Endothelial cell of umbilical vein (primary cell): ENCODE measurements at regions not wholly inside any gene's neighbourhood (a gene's known extent, or its start where the extent isn't known, plus 50 kb on each side); places are given as distances from the start of the nearest gene placed in this dataset.

Experiments
- BruUV-seq: library from RNA; stranded (reverse); fragments of 400-500 nt; replicated peaks from 2 replicates; lab custom pipeline; 2021; lab: Mats Ljungman, UMichigan
- CTCF ChIA-PET: fragments of 300-600, 350-600 bp; sonication (Branson Sonifier 250); formaldehyde crosslinking; loops from one replicate; lab custom pipeline; 2021; ENCODE audit warnings: antibody characterized with exemption, inconsistent platforms; lab: Charles Lee
- POLR2A ChIA-PET: fragments of 300-600, 350-600 bp; sonication (Branson Sonifier 250); formaldehyde crosslinking; loops from one replicate; lab custom pipeline; 2021; ENCODE audit warnings: antibody characterized with exemption, inconsistent platforms; lab: Charles Lee
- DNase-seq: peaks from one replicate; pipeline ENCODE4 v3.0.0-alpha.2; 2011; ENCODE audit warnings: low read depth, low spot score
- FAIRE-seq: peaks from 2 replicates; lab custom pipeline; 2011; peaks lifted over from hg19 to GRCh38; lab: Jason Lieb, UNC
- H2AFZ ChIP-seq: 2 replicates; pipeline ENCODE4 v1.6.0; 2012; ENCODE audit warnings: low read depth, low read length, control low read depth, inconsistent platforms
- H3K27ac ChIP-seq: 2 replicates; pipeline ENCODE4 v1.5.1; 2011; ENCODE audit warnings: low read depth, mild to moderate bottlenecking, control low read depth, low read length, moderate library complexity; ENCODE audit not compliant: insufficient read depth
- H3K27me3 ChIP-seq, 2 experiments: 2 replicates each; pipeline versions ENCODE4 v1.6.0 to v1.6.1; 2011; ENCODE audit warnings: low read length in 2 of 2, mixed read lengths in 1 of 2; ENCODE audit not compliant: control insufficient read depth in 2 of 2, insufficient read depth in 2 of 2
- H3K36me3 ChIP-seq, 2 experiments: 2 replicates in 1 of 2; 3 replicates in 1 of 2; pipeline ENCODE4 v1.5.1; 2011; ENCODE audit warnings: low read length in 2 of 2, mild to moderate bottlenecking in 1 of 2, moderate library complexity in 1 of 2; ENCODE audit not compliant: control insufficient read depth in 2 of 2, insufficient read depth in 2 of 2; ENCODE audit errors: extremely low read depth in 1 of 2
- H3K4me1 ChIP-seq: 3 replicates; pipeline ENCODE4 v1.5.1; 2011; ENCODE audit warnings: mild to moderate bottlenecking, low read length; ENCODE audit not compliant: control insufficient read depth, insufficient read depth; ENCODE audit errors: extremely low read depth
- H3K4me2 ChIP-seq: 2 replicates; pipeline ENCODE4 v1.6.1; 2011; ENCODE audit warnings: low read length, control low read depth, mixed read lengths; ENCODE audit not compliant: insufficient read depth
- H3K4me3 ChIP-seq, 3 experiments: fragments of 200-600 bp in 1 of 3; sonication (generic), shearing (Covaris generic) in 1 of 3; replicated peaks in 1 of 3; 2 replicates each; pipeline ENCODE4 v1.5.1; 2011 to 2016; ENCODE audit warnings: control low read depth in 3 of 3, low read length in 3 of 3, mild to moderate bottlenecking in 2 of 3, inconsistent platforms in 1 of 3, low read depth in 1 of 3, moderate library complexity in 1 of 3; ENCODE audit not compliant: insufficient read depth in 1 of 3
- H3K79me2 ChIP-seq: 2 replicates; pipeline ENCODE4 v1.6.0; 2012; ENCODE audit warnings: low read length, inconsistent platforms; ENCODE audit not compliant: control insufficient read depth, insufficient read depth
- H3K9ac ChIP-seq: replicated peaks from 2 replicates; pipeline ENCODE3; 2011; ENCODE audit warnings: low read length, control low read depth; ENCODE audit not compliant: insufficient read depth; ENCODE audit errors: extremely low read depth
- H3K9me1 ChIP-seq: replicated peaks from 3 replicates; pipeline ENCODE4 v1.6.0; 2011; ENCODE audit warnings: mild to moderate bottlenecking, low read length; ENCODE audit not compliant: control insufficient read depth, insufficient read depth; ENCODE audit errors: extremely low read depth
- H3K9me3 ChIP-seq: replicated peaks from 2 replicates; pipeline ENCODE4 v1.5.1; 2012; ENCODE audit warnings: low read length, inconsistent platforms; ENCODE audit not compliant: control insufficient read depth, insufficient read depth
- H4K20me1 ChIP-seq: replicated peaks from 2 replicates; pipeline ENCODE3; 2011; ENCODE audit warnings: mild to moderate bottlenecking, low read length; ENCODE audit not compliant: control insufficient read depth, insufficient read depth; ENCODE audit errors: extremely low read depth
- CTCF ChIP-seq, 2 donors: IDR thresholded peaks; 1 replicate in 1 of 2; 2 replicates in 1 of 2; pipeline ENCODE4 v1.5.1; 2011; ENCODE audit warnings: low read length in 2 of 2, mild to moderate bottlenecking in 2 of 2, moderate library complexity in 2 of 2, control low read depth in 1 of 2, inconsistent platforms in 1 of 2, low read depth in 1 of 2; ENCODE audit not compliant: insufficient read depth in 1 of 2; ENCODE audit errors: extremely low read depth in 1 of 2
- EZH2 ChIP-seq: IDR thresholded peaks from 2 replicates; pipeline ENCODE4 v1.6.1; 2012; ENCODE audit warnings: borderline replicate concordance, low read depth, mild to moderate bottlenecking, moderate library complexity, low read length, inconsistent platforms; ENCODE audit not compliant: severe bottlenecking
- FOS ChIP-seq: IDR thresholded peaks from 2 replicates; pipeline ENCODE4 v1.6.1; 2011; ENCODE audit warnings: mild to moderate bottlenecking, low read length, moderate library complexity, borderline replicate concordance; ENCODE audit not compliant: insufficient read depth
- GATA2 ChIP-seq: IDR thresholded peaks from 2 replicates; pipeline ENCODE4 v1.7.0; 2011; ENCODE audit warnings: low read depth, mild to moderate bottlenecking, moderate library complexity, mixed read lengths, low read length; ENCODE audit not compliant: insufficient read length, insufficient read depth
- JUN ChIP-seq: IDR thresholded peaks from 2 replicates; pipeline ENCODE4 v1.6.1; 2011; ENCODE audit warnings: borderline replicate concordance, low read depth; ENCODE audit not compliant: insufficient read length, insufficient read depth
- MYC ChIP-seq: IDR thresholded peaks from one replicate; pipeline ENCODE4 v1.6.1; 2011; ENCODE audit warnings: mild to moderate bottlenecking, low read depth, low read length
- POLR2A ChIP-seq: IDR thresholded peaks from 2 replicates; pipeline ENCODE4 v1.6.1; 2012; ENCODE audit warnings: low read depth, mild to moderate bottlenecking, control low read depth, low read length
- POLR2AphosphoS5 ChIP-seq: IDR thresholded peaks from 2 replicates; pipeline ENCODE4 v1.6.1; 2012; ENCODE audit warnings: low read depth, mild to moderate bottlenecking, control low read depth, low read length, moderate library complexity; ENCODE audit not compliant: insufficient read depth
- dilution Hi-C: fragments of 300-500 bp; cut with MboI; formaldehyde crosslinking; loops from one replicate; pipeline ENCODE4 v1.15.0; 2019; ENCODE audit warnings: low sequenced_read_pairs; ENCODE audit not compliant: extremely low pct_ligation_motif_present
- intact Hi-C: fragments of 100-400 bp; cut with micrococcal nuclease; formaldehyde crosslinking; loops from one replicate; pipeline ENCODE4 v1.10.0; 2022
- TF ChIP-seq, protein P1 (sequence below): IDR thresholded peaks from 2 replicates; pipeline ENCODE4 v1.6.1; 2011; ENCODE audit not compliant: insufficient read depth, insufficient read length

DNA sequence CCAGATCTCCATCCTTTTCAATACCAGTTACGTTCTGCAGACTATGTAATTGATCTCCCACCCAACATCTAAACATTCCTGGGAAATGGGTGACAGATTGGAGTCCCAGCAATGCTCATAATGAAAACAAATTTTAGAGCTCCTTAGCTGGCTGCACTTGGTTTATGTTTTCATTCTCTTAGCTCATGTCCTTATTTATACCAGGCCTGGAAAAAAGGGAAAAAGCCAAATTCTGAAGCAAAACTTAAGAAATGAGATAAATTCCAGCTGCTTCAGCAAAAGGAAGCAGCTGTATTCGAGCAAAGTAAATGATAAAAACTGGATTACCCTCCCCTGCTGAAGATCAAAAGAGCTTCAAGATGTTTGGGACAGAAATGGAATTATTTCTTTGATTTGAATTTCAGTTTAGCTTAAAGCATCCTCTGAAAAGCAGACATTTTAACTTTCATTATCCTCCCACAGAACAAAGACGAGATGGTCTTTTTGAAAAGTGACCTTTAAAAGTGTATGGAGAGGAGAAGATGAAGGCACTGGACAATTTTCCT lies 196.5 kb upstream of the THUMPD2 start:
- no peak overlapping the region for H2AFZ ChIP-seq
- no peaks in the 10 kb centered on the region for H3K79me2 ChIP-seq
- no peaks in the 10 kb centered on the region for H3K36me3 ChIP-seq
- dilution Hi-C loops, result no loop called here
- intact Hi-C loops, result no loop called here
- no peak for FAIRE-seq
- no peak overlapping the region for H3K4me3 ChIP-seq
- no peak for TF ChIP-seq GATA2
- no peak for TF ChIP-seq POLR2A
- TF ChIP-seq FOS, result no peak
- TF ChIP-seq EZH2, result no peak
- TF ChIP-seq, protein P1, sequence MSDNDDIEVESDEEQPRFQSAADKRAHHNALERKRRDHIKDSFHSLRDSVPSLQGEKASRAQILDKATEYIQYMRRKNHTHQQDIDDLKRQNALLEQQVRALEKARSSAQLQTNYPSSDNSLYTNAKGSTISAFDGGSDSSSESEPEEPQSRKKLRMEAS, result no peak
- no peak for TF ChIP-seq CTCF (IDR thresholded peaks at IDR 0.05; ENCODE audit: extremely low read depth in 1 of 2, insufficient read depth in 1 of 2, low read depth in 1 of 2, low read length in 2 of 2)
- TF ChIP-seq POLR2AphosphoS5, result no peak
- no peak for TF ChIP-seq MYC
- no peak for TF ChIP-seq JUN
- no peaks in the 10 kb centered on the region for H4K20me1 ChIP-seq
- no TSS peak for BruUV-seq
- DNase-seq, result no peak
- CTCF ChIA-PET, result no interaction called here
- POLR2A ChIA-PET, result no interaction called here
- no peaks in the 10 kb centered on the region for H3K4me1 ChIP-seq
- H3K27ac ChIP-seq, result no peak overlapping the region
- no peak overlapping the region for H3K9ac ChIP-seq
- H3K9me3 ChIP-seq, result no peaks in the 10 kb centered on the region
- H3K27me3 ChIP-seq, result no peaks in the 10 kb centered on the region
- no peaks in the 10 kb centered on the region for H3K9me1 ChIP-seq
- H3K4me2 ChIP-seq, result no peak overlapping the region
